H1 (cell line): ENCODE measurements at regions not wholly inside any gene's neighbourhood (a gene's known extent, or its start where the extent isn't known, plus 50 kb on each side); places are given as distances from the start of the nearest gene placed in this dataset.

Experiments used
- KDM1A ChIP-seq: fragments of 200-600, 300-600 bp; sonication (generic); IDR thresholded peaks from 2 replicates; pipeline ENCODE4 v1.7.1; 2016; ENCODE audit warnings: mild to moderate bottlenecking, low read length, borderline replicate concordance
- POU5F1 ChIP-seq: IDR thresholded peaks from 2 replicates; pipeline ENCODE4 v1.6.1; 2011; ENCODE audit warnings: low read depth, mild to moderate bottlenecking, low read length, moderate library complexity
- TAF1 ChIP-seq: IDR thresholded peaks from 2 replicates; pipeline ENCODE4 v1.6.1; 2011; ENCODE audit warnings: mild to moderate bottlenecking, low read depth, low read length
- TF ChIP-seq, protein P1 (sequence below): fragments of 300-600 bp; sonication (generic); IDR thresholded peaks from 2 replicates; pipeline ENCODE4 v1.7.1; 2012; ENCODE audit warnings: low read length, moderate library complexity, mild to moderate bottlenecking, inconsistent platforms; ENCODE audit not compliant: insufficient replicate concordance

DNA sequence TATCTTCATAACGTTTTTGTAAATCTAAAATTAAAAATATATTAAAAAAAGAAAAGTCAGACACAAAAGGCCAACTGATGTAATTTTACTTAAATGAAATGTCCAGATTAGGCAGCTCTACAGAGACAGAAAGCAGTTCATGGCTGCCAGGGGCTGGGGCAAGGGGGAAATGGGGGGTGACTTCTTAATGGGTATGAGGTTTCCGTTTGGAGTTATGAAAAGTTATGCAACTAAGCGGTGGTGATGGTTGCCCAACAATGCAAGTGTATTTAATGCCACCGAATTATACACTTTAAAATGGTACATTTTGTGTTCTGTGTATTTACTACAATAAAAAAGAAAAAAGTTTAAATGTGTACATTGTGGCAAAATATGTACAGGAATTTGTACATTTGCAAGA, 70.2 kb upstream of the TEX51 start (continued):
- TF ChIP-seq, protein P1, sequence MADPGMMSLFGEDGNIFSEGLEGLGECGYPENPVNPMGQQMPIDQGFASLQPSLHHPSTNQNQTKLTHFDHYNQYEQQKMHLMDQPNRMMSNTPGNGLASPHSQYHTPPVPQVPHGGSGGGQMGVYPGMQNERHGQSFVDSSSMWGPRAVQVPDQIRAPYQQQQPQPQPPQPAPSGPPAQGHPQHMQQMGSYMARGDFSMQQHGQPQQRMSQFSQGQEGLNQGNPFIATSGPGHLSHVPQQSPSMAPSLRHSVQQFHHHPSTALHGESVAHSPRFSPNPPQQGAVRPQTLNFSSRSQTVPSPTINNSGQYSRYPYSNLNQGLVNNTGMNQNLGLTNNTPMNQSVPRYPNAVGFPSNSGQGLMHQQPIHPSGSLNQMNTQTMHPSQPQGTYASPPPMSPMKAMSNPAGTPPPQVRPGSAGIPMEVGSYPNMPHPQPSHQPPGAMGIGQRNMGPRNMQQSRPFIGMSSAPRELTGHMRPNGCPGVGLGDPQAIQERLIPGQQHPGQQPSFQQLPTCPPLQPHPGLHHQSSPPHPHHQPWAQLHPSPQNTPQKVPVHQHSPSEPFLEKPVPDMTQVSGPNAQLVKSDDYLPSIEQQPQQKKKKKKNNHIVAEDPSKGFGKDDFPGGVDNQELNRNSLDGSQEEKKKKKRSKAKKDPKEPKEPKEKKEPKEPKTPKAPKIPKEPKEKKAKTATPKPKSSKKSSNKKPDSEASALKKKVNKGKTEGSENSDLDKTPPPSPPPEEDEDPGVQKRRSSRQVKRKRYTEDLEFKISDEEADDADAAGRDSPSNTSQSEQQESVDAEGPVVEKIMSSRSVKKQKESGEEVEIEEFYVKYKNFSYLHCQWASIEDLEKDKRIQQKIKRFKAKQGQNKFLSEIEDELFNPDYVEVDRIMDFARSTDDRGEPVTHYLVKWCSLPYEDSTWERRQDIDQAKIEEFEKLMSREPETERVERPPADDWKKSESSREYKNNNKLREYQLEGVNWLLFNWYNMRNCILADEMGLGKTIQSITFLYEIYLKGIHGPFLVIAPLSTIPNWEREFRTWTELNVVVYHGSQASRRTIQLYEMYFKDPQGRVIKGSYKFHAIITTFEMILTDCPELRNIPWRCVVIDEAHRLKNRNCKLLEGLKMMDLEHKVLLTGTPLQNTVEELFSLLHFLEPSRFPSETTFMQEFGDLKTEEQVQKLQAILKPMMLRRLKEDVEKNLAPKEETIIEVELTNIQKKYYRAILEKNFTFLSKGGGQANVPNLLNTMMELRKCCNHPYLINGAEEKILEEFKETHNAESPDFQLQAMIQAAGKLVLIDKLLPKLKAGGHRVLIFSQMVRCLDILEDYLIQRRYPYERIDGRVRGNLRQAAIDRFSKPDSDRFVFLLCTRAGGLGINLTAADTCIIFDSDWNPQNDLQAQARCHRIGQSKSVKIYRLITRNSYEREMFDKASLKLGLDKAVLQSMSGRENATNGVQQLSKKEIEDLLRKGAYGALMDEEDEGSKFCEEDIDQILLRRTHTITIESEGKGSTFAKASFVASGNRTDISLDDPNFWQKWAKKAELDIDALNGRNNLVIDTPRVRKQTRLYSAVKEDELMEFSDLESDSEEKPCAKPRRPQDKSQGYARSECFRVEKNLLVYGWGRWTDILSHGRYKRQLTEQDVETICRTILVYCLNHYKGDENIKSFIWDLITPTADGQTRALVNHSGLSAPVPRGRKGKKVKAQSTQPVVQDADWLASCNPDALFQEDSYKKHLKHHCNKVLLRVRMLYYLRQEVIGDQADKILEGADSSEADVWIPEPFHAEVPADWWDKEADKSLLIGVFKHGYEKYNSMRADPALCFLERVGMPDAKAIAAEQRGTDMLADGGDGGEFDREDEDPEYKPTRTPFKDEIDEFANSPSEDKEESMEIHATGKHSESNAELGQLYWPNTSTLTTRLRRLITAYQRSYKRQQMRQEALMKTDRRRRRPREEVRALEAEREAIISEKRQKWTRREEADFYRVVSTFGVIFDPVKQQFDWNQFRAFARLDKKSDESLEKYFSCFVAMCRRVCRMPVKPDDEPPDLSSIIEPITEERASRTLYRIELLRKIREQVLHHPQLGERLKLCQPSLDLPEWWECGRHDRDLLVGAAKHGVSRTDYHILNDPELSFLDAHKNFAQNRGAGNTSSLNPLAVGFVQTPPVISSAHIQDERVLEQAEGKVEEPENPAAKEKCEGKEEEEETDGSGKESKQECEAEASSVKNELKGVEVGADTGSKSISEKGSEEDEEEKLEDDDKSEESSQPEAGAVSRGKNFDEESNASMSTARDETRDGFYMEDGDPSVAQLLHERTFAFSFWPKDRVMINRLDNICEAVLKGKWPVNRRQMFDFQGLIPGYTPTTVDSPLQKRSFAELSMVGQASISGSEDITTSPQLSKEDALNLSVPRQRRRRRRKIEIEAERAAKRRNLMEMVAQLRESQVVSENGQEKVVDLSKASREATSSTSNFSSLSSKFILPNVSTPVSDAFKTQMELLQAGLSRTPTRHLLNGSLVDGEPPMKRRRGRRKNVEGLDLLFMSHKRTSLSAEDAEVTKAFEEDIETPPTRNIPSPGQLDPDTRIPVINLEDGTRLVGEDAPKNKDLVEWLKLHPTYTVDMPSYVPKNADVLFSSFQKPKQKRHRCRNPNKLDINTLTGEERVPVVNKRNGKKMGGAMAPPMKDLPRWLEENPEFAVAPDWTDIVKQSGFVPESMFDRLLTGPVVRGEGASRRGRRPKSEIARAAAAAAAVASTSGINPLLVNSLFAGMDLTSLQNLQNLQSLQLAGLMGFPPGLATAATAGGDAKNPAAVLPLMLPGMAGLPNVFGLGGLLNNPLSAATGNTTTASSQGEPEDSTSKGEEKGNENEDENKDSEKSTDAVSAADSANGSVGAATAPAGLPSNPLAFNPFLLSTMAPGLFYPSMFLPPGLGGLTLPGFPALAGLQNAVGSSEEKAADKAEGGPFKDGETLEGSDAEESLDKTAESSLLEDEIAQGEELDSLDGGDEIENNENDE = no peak
- TF ChIP-seq POU5F1 = no peak
- no peak for TF ChIP-seq TAF1
- TF ChIP-seq KDM1A = no peak
